Ascending aorta (tissue), 2 donors: ENCODE measurements at regions not wholly inside any gene's neighbourhood (a gene's known extent, or its start where the extent isn't known, plus 50 kb on each side); places are given as distances from the start of the nearest gene placed in this dataset.

Experiments used
- DNase-seq, 2 donors: peaks; one replicate each; pipeline ENCODE4 v3.0.0-alpha.2; 2019; ENCODE audit warnings: low spot score in 2 of 2
- H3K27ac ChIP-seq, 2 donors: fragments of 200-600 bp; sonication (generic); one replicate each; pipeline ENCODE4 v1.5.1; 2016 to 2017; ENCODE audit warnings: mild to moderate bottlenecking in 1 of 2
- H3K27me3 ChIP-seq: fragments of 200-600 bp; sonication (generic); one replicate; pipeline ENCODE4 v1.5.1; 2017
- H3K36me3 ChIP-seq, 2 donors: fragments of 200-600 bp; sonication (generic); one replicate each; pipeline ENCODE4 v1.5.1; 2016
- H3K4me1 ChIP-seq, 2 donors: fragments of 200-600 bp; sonication (generic); one replicate each; pipeline ENCODE4 v1.5.1; 2016 to 2017; ENCODE audit warnings: mild to moderate bottlenecking in 1 of 2
- H3K4me3 ChIP-seq, 2 donors: fragments of 200-600 bp; sonication (generic); one replicate each; pipeline ENCODE4 v1.5.1; 2016 to 2017; ENCODE audit warnings: mild to moderate bottlenecking in 1 of 2
- H3K9me3 ChIP-seq, 2 donors: fragments of 200-600 bp; sonication (generic); one replicate each; pipeline ENCODE4 v1.5.1; 2016
- intact Hi-C: fragments of 100-400 bp; cut with DNase I; formaldehyde crosslinking; loops from one replicate; pipeline ENCODE4 v1.15.1; 2023
- TF ChIP-seq, protein P1 (sequence below), 3 experiments: fragments of 200-600 bp in 2 of 3; fragments of 450-650 bp in 1 of 3; sonication (generic) in 2 of 3; IDR thresholded peaks; one replicate each; pipeline ENCODE4 v1.5.1; 2016 to 2019; ENCODE audit warnings: antibody characterized with exemption in 3 of 3, mild to moderate bottlenecking in 1 of 3, moderate library complexity in 1 of 3

DNA sequence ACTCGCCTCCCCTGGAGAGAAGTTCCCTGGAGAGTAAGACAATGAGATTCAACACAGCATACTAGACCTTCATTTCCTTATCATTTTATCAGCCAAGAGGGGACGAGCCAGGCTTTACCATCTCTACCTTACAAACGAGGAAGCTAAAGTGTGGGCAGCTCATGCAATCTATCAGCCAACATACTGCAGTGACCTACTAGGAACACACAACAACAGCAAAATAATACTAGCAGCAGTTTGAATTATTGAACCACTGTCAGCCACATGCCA, 60.0 kb upstream of the TEX51 start:
- no peaks in the 10 kb centered on the region for H3K4me1 ChIP-seq
- TF ChIP-seq, protein P1, sequence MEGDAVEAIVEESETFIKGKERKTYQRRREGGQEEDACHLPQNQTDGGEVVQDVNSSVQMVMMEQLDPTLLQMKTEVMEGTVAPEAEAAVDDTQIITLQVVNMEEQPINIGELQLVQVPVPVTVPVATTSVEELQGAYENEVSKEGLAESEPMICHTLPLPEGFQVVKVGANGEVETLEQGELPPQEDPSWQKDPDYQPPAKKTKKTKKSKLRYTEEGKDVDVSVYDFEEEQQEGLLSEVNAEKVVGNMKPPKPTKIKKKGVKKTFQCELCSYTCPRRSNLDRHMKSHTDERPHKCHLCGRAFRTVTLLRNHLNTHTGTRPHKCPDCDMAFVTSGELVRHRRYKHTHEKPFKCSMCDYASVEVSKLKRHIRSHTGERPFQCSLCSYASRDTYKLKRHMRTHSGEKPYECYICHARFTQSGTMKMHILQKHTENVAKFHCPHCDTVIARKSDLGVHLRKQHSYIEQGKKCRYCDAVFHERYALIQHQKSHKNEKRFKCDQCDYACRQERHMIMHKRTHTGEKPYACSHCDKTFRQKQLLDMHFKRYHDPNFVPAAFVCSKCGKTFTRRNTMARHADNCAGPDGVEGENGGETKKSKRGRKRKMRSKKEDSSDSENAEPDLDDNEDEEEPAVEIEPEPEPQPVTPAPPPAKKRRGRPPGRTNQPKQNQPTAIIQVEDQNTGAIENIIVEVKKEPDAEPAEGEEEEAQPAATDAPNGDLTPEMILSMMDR (IDR thresholded peaks at IDR 0.05) = no peak
- no peak overlapping the region for H3K4me3 ChIP-seq
- H3K36me3 ChIP-seq = no peaks in the 10 kb centered on the region
- no peaks in the 10 kb centered on the region for H3K9me3 ChIP-seq
- H3K27ac ChIP-seq = no peak overlapping the region
- intact Hi-C loops = no loop called here
- H3K27me3 ChIP-seq = no peaks in the 10 kb centered on the region
- DNase-seq = no peak

- H3K9me3 ChIP-seq = no peaks in the 10 kb centered on the region
- H3K4me3 ChIP-seq = no peak overlapping the region
- intact Hi-C loops = no loop called here
- DNase-seq = no peak
- TF ChIP-seq, protein P1 (IDR thresholded peaks at IDR 0.05) = no peak
- H3K27ac ChIP-seq = no peak overlapping the region
- no peaks in the 10 kb centered on the region for H3K36me3 ChIP-seq
- no peaks in the 10 kb centered on the region for H3K4me1 ChIP-seq
- no peaks in the 10 kb centered on the region for H3K27me3 ChIP-seq
Observed at GRCh38 chr2:126839796-126840195, 58.9 kb upstream of the TEX51 start.

DNA sequence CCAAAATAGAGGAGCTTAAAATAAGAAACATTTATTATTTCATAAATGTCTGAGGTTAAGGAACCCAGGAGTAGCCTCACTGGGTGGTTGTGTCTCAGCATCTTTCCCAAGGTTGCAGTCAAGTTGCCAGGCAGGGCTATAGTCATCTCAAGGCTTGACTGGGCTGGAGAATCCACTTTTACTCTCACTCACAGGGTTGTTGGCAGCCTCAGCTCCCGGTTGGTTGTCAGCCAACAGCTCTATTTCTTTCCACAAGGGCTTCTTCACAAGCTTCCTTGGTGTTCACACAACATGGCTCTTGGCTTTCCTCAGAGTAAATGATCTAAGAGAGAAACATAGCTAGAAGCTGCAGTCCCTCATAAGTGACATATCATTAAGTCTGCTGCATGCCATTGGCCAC, 55.6 kb upstream of the TEX51 start:
- no peaks in the 10 kb centered on the region for H3K27me3 ChIP-seq
- TF ChIP-seq, protein P1 (IDR thresholded peaks at IDR 0.05) = no peak
- no peaks in the 10 kb centered on the region for H3K4me1 ChIP-seq
- H3K36me3 ChIP-seq = no peaks in the 10 kb centered on the region
- intact Hi-C loops = no loop called here
- DNase-seq = no peak
- no peak overlapping the region for H3K4me3 ChIP-seq
- no peak overlapping the region for H3K27ac ChIP-seq
- H3K9me3 ChIP-seq = peaks cover 0 to 4% of the 10 kb centered on the region in 2 donors

GRCh38 chr2:126846241-126846640, 52.4 kb upstream of the TEX51 start:
- H3K9me3 ChIP-seq = peaks cover 0 to 4% of the 10 kb centered on the region in 2 donors
- no peaks in the 10 kb centered on the region for H3K27me3 ChIP-seq
- no peak for DNase-seq
- H3K4me1 ChIP-seq = no peaks in the 10 kb centered on the region
- no peaks in the 10 kb centered on the region for H3K36me3 ChIP-seq
- TF ChIP-seq, protein P1 (IDR thresholded peaks at IDR 0.05) = no peak
- intact Hi-C loops = no loop called here
- no peak overlapping the region for H3K27ac ChIP-seq
- H3K4me3 ChIP-seq = no peak overlapping the region
